ENCODE measurements at regions not wholly inside any gene's neighbourhood (a gene's known extent, or its start where the extent isn't known, plus 50 kb on each side); places are given as distances from the start of the nearest gene placed in this dataset.

GRCh38 chr9:33719581-33720374 lies 75.6 kb upstream of the PRSS3 start:
- peak in 2 of 3 experiments; percentile 51 to 57 for TF ChIP-seq CTCF (IDR thresholded peaks at IDR 0.05)
- TF ChIP-seq POLR2A (IDR thresholded peaks at IDR 0.05): no peak

All from testis (tissue), 2 donors.